NT2/D1 (cell line): ENCODE measurements at regions not wholly inside any gene's neighbourhood (a gene's known extent, or its start where the extent isn't known, plus 50 kb on each side); places are given as distances from the start of the nearest gene placed in this dataset.

Source experiments
- SUZ12 ChIP-seq: IDR thresholded peaks from 2 replicates; pipeline ENCODE4 v1.6.1; 2011; ENCODE audit not compliant: insufficient read length, insufficient read depth; ENCODE audit errors: extremely low read depth
- YY1 ChIP-seq: IDR thresholded peaks from 2 replicates; pipeline ENCODE4 v1.6.1; 2011; ENCODE audit not compliant: insufficient read length, insufficient read depth
- ZNF274 ChIP-seq: IDR thresholded peaks from 2 replicates; pipeline ENCODE4 v1.6.1; 2011; ENCODE audit warnings: mild to moderate bottlenecking, low read depth, low read length

DNA sequence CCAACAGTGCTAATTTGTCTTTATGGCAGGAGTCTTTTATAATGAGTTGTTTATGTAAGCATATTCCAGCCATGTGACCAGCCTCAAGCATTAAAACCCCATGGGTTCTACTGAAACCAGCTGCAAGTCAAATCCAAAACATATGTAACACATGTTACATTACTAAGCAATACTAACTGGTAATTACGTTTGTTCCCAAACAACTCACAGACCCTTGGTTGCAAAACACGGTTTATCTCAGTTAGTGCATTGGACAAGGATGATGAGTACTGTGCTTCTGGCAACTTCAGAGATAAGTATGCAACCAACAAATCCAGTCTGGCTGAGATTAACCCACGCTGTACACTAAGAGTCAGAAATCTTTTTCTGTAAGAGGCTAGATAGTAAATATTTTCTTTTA lies 110.1 kb upstream of the FAR2 start:
- TF ChIP-seq ZNF274 (no peak), YY1 (no peak), SUZ12 (no peak)
